ENCODE measurements at regions not wholly inside any gene's neighbourhood (a gene's known extent, or its start where the extent isn't known, plus 50 kb on each side); places are given as distances from the start of the nearest gene placed in this dataset.

- Histone ChIP-seq H3K4me3 (ENCODE audit: low read length in 3 of 3) (no peak overlapping the region), H3K27me3 (ENCODE audit: control insufficient read depth, insufficient read depth, low read length) (no peaks in the 10 kb centered on the region), H3K4me1 (ENCODE audit: control insufficient read depth in 2 of 3, insufficient read depth in 2 of 3, low read depth in 1 of 3, low read length in 3 of 3) (peaks cover 0 to 15% (median 7%) of the 10 kb centered on the region in 3 donors), H3K9me3 (ENCODE audit: control insufficient read depth in 2 of 3, insufficient read depth in 1 of 3, low read length in 3 of 3) (no peaks in the 10 kb centered on the region), H3K36me3 (ENCODE audit: control insufficient read depth in 2 of 3, insufficient read depth in 3 of 3, low read length in 3 of 3) (no peaks in the 10 kb centered on the region), H3K9ac (ENCODE audit: low read length in 3 of 3) (no peak overlapping the region), H3K27ac (ENCODE audit: low read depth in 2 of 2, low read length in 2 of 2) (no peak overlapping the region)
- intact Hi-C loops (cut with DNase I): no loop called here
- no peak for FAIRE-seq
- no peak for TF ChIP-seq CTCF (IDR thresholded peaks at IDR 0.05; ENCODE audit: borderline replicate concordance, extremely low read depth, insufficient read depth)
- no peak for DNase-seq
These were observed 276.5 kb downstream of the CDC5L start for GRCh38 chr6:44663860-44664634.

DNA sequence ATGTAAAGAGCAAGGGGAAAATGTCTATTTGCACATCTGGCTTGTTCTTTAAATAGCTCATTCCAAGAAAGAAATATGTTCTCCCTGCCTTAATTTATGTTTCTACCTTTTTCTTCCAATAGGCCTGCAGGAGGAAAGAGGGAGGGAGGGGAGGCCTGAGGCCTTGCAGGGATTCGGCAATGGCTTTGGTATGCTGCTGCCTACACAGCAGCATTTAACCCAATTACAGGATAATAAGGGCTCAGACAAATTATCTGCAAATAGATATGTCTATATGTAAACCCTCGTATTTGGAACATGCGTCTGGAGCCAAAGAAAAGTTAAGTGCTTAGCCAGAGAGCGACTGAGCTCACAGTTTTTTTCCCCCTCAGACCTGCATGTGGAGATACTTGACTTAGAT is 277.2 kb downstream of the CDC5L start:
- no peak overlapping the region for H3K4me3 ChIP-seq (ENCODE audit: low read length in 3 of 3)
- peaks cover 0 to 15% (median 7%) of the 10 kb centered on the region in 3 donors for H3K4me1 ChIP-seq (ENCODE audit: control insufficient read depth in 2 of 3, insufficient read depth in 2 of 3, low read depth in 1 of 3, low read length in 3 of 3)
- no peak for TF ChIP-seq CTCF (IDR thresholded peaks at IDR 0.05; ENCODE audit: borderline replicate concordance, extremely low read depth, insufficient read depth)
- intact Hi-C loops (cut with DNase I): no loop called here
- H3K9me3 ChIP-seq (ENCODE audit: control insufficient read depth in 2 of 3, insufficient read depth in 1 of 3, low read length in 3 of 3): no peaks in the 10 kb centered on the region
- no peak overlapping the region for H3K9ac ChIP-seq (ENCODE audit: low read length in 3 of 3)
- no peaks in the 10 kb centered on the region for H3K36me3 ChIP-seq (ENCODE audit: control insufficient read depth in 2 of 3, insufficient read depth in 3 of 3, low read length in 3 of 3)
- no peaks in the 10 kb centered on the region for H3K27me3 ChIP-seq (ENCODE audit: control insufficient read depth, insufficient read depth, low read length)
- no peak for FAIRE-seq
- no peak overlapping the region for H3K27ac ChIP-seq (ENCODE audit: low read depth in 2 of 2, low read length in 2 of 2)
- DNase-seq: peak in 2 of 5 donors; percentile 61 to 80

DNA sequence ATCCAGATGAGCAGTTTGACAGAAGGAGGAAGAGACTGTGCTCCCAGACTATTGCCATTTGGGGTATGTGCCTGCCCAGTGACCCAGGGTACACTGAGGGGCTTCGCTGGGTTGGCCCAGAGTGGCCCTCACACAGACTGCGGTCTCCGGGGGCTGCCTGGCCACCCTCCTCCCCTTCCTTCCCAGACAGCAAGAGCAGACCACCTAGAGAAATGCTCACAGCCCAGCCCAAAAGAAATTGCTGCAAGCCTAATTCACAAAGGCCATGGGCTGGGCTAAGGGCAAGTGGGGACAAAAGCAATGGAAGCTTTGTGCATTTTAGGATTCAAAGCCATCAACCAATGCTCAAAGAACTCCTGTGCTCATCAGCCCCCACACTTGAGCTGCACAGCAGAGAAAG is 277.6 kb downstream of the CDC5L start:
- no peaks in the 10 kb centered on the region for H3K36me3 ChIP-seq (ENCODE audit: control insufficient read depth in 2 of 3, insufficient read depth in 3 of 3, low read length in 3 of 3)
- no peak overlapping the region for H3K9ac ChIP-seq (ENCODE audit: low read length in 3 of 3)
- H3K4me1 ChIP-seq (ENCODE audit: control insufficient read depth in 2 of 3, insufficient read depth in 2 of 3, low read depth in 1 of 3, low read length in 3 of 3): peaks cover 0 to 15% (median 7%) of the 10 kb centered on the region in 3 donors
- intact Hi-C loops (cut with DNase I): no loop called here
- FAIRE-seq: no peak
- H3K27ac ChIP-seq (ENCODE audit: low read depth in 2 of 2, low read length in 2 of 2): no peak overlapping the region
- H3K9me3 ChIP-seq (ENCODE audit: control insufficient read depth in 2 of 3, insufficient read depth in 1 of 3, low read length in 3 of 3): no peaks in the 10 kb centered on the region
- TF ChIP-seq CTCF (IDR thresholded peaks at IDR 0.05; ENCODE audit: borderline replicate concordance, extremely low read depth, insufficient read depth): no peak
- H3K4me3 ChIP-seq (ENCODE audit: low read length in 3 of 3): no peak overlapping the region
- no peak for DNase-seq
- H3K27me3 ChIP-seq (ENCODE audit: control insufficient read depth, insufficient read depth, low read length): no peaks in the 10 kb centered on the region

All from kidney (tissue), 13 donors.